ENCODE measurements at regions not wholly inside any gene's neighbourhood (a gene's known extent, or its start where the extent isn't known, plus 50 kb on each side); places are given as distances from the start of the nearest gene placed in this dataset.

- DNase-seq = no peak
Observed at GRCh38 chr15:66933932-66934867, 131.2 kb upstream of the SMAD3 start.

- DNase-seq = no peak
Observed at GRCh38 chr15:66934868-66935520, 130.4 kb upstream of the SMAD3 start.

GRCh38 chr15:66935688-66936087 is 129.7 kb upstream of the SMAD3 start:
- no peak for DNase-seq

GRCh38 chr15:66936109-66936860 is 129.1 kb upstream of the SMAD3 start:
- DNase-seq = no peak

- DNase-seq = no peak
Observed at GRCh38 chr15:66936861-66937582, 128.4 kb upstream of the SMAD3 start.

- DNase-seq = no peak
Observed at GRCh38 chr15:66937588-66937987, 127.8 kb upstream of the SMAD3 start.

GRCh38 chr15:66938114-66938830 is 127.1 kb upstream of the SMAD3 start:
- DNase-seq = no peak

GRCh38 chr15:66939016-66939415 is 126.4 kb upstream of the SMAD3 start:
- no peak for DNase-seq

- DNase-seq = no peak
Observed at GRCh38 chr15:66939451-66940023, 125.9 kb upstream of the SMAD3 start.

- DNase-seq = no peak
Observed at GRCh38 chr15:66940368-66940767, 125.0 kb upstream of the SMAD3 start.

- DNase-seq = no peak
Observed at GRCh38 chr15:66941108-66941711, 124.2 kb upstream of the SMAD3 start.

GRCh38 chr15:66941791-66942190 is 123.6 kb upstream of the SMAD3 start:
- no peak for DNase-seq

GRCh38 chr15:66942649-66943390 is 122.6 kb upstream of the SMAD3 start:
- DNase-seq = no peak

- no peak for DNase-seq
Observed at GRCh38 chr15:66943456-66944095, 121.8 kb upstream of the SMAD3 start.

- DNase-seq = no peak
Observed at GRCh38 chr15:66944121-66944520, 121.3 kb upstream of the SMAD3 start.

- DNase-seq = no peak
Observed at GRCh38 chr15:66945286-66945685, 120.1 kb upstream of the SMAD3 start.

- no peak for DNase-seq
Observed at GRCh38 chr15:66945842-66946241, 119.6 kb upstream of the SMAD3 start.

GRCh38 chr15:66946578-66947164 is 118.7 kb upstream of the SMAD3 start:
- DNase-seq = peak; percentile 91

- DNase-seq = no peak
Observed at GRCh38 chr15:66947471-66947870, 117.9 kb upstream of the SMAD3 start.

GRCh38 chr15:66948294-66948693 is 117.1 kb upstream of the SMAD3 start:
- no peak for DNase-seq

Data from activated CD8-positive, alpha-beta memory T cell treated with anti-CD3 and anti-CD28 coated beads for 24 hours (primary cell).